WTC11 (cell line): ENCODE measurements at regions not wholly inside any gene's neighbourhood (a gene's known extent, or its start where the extent isn't known, plus 50 kb on each side); places are given as distances from the start of the nearest gene placed in this dataset.

ENCODE experiments used
- ATAC-seq: fragments of 200-7000 bp; cut with Tn5 transposase; 2 replicates; pipeline ENCODE4 v1.10.0; 2021; ENCODE audit warnings: mild to moderate bottlenecking, moderate library complexity
- CTCF ChIA-PET: fragments of 300-600 bp; sonication (Branson Sonifier 250); formaldehyde crosslinking; loops from one replicate; lab custom pipeline; 2021; ENCODE audit warnings: antibody characterized with exemption; lab: Charles Lee
- POLR2A ChIA-PET: fragments of 350-600 bp; sonication (Branson Sonifier 250); formaldehyde crosslinking; loops from one replicate; lab custom pipeline; 2021; ENCODE audit warnings: antibody characterized with exemption; lab: Charles Lee
- DNase-seq: peaks from one replicate; pipeline ENCODE4 v3.0.0; 2021; ENCODE audit warnings: low spot score
- H3K27ac Mint-ChIP-seq: 2 replicates; pipeline ENCODE4 v1.8.0; 2021; ENCODE audit warnings: mixed read lengths
- H3K27me3 Mint-ChIP-seq: 2 replicates; pipeline ENCODE4 v1.8.0; 2021; ENCODE audit warnings: low read depth, mild to moderate bottlenecking, moderate library complexity, mixed read lengths
- H3K36me3 Mint-ChIP-seq: 2 replicates; pipeline ENCODE4 v1.8.0; 2021; ENCODE audit warnings: mixed read lengths
- H3K4me1 Mint-ChIP-seq: 2 replicates; pipeline ENCODE4 v1.8.0; 2022; ENCODE audit warnings: mixed read lengths
- H3K4me3 Mint-ChIP-seq: 2 replicates; pipeline ENCODE4 v1.8.0; 2021; ENCODE audit warnings: mild to moderate bottlenecking, moderate library complexity, mixed read lengths
- H3K9me3 Mint-ChIP-seq: 2 replicates; pipeline ENCODE4 v1.8.0; 2021; ENCODE audit warnings: mixed read lengths
- ELF4 ChIP-seq: sonication (generic); formaldehyde crosslinking; IDR thresholded peaks from 2 replicates; pipeline ENCODE4 v1.8.1; 2022; ENCODE audit warnings: low read depth, mild to moderate bottlenecking, moderate library complexity, missing genetic modification reagents
- EMX1 ChIP-seq: fragments of 250-450 bp; sonication (Bioruptor Pico); IDR thresholded peaks from 2 replicates; pipeline ENCODE4 v1.8.0; 2021; ENCODE audit warnings: mild to moderate bottlenecking
- ETV6 ChIP-seq: sonication (generic); formaldehyde crosslinking; IDR thresholded peaks from 2 replicates; pipeline ENCODE4 v1.8.1; 2022; ENCODE audit warnings: mild to moderate bottlenecking, missing genetic modification reagents
- FOXJ3 ChIP-seq: sonication (generic); formaldehyde crosslinking; IDR thresholded peaks from 2 replicates; pipeline ENCODE4 v1.9.0; 2021; ENCODE audit warnings: missing genetic modification reagents, mild to moderate bottlenecking, borderline replicate concordance
- FOXK1 ChIP-seq: sonication (generic); formaldehyde crosslinking; IDR thresholded peaks from 2 replicates; pipeline ENCODE4 v1.8.0; 2022; ENCODE audit warnings: mild to moderate bottlenecking, moderate library complexity, missing genetic modification reagents
- FOXP1 ChIP-seq: sonication (generic); formaldehyde crosslinking; IDR thresholded peaks from 2 replicates; pipeline ENCODE4 v1.8.0; 2022; ENCODE audit warnings: missing genetic modification reagents, mild to moderate bottlenecking, moderate library complexity, borderline replicate concordance
- GABPB1 ChIP-seq: sonication (generic); formaldehyde crosslinking; IDR thresholded peaks from 2 replicates; pipeline ENCODE4 v1.8.1; 2023; ENCODE audit warnings: mild to moderate bottlenecking, missing genetic modification reagents
- GRHL2 ChIP-seq: fragments of 250-450 bp; sonication (Bioruptor Pico); IDR thresholded peaks from 2 replicates; pipeline ENCODE4 v1.8.0; 2022; ENCODE audit warnings: mild to moderate bottlenecking, moderate library complexity; ENCODE audit not compliant: insufficient replicate concordance, severe bottlenecking
- GTF2I ChIP-seq: fragments of 250-450 bp; sonication (Bioruptor Pico); conservative IDR thresholded peaks from 2 replicates; pipeline ENCODE4 v1.4.0; 2021; ENCODE audit warnings: mild to moderate bottlenecking
- IRF1 ChIP-seq: sonication (generic); formaldehyde crosslinking; IDR thresholded peaks from 2 replicates; pipeline ENCODE4 v1.8.0; 2023; ENCODE audit warnings: missing genetic modification reagents
- NFYB ChIP-seq: sonication (generic); formaldehyde crosslinking; conservative IDR thresholded peaks from 2 replicates; pipeline ENCODE4 v1.8.0; 2022; ENCODE audit warnings: low read depth, missing genetic modification reagents
- NR1H2 ChIP-seq: sonication (generic); formaldehyde crosslinking; IDR thresholded peaks from 2 replicates; pipeline ENCODE4 v1.9.0; 2021; ENCODE audit warnings: mild to moderate bottlenecking, moderate library complexity, missing genetic modification reagents
- OVOL2 ChIP-seq: fragments of 250-450 bp; sonication (Bioruptor Pico); IDR thresholded peaks from 2 replicates; pipeline ENCODE4 v1.9.0; 2021; ENCODE audit warnings: mild to moderate bottlenecking, borderline replicate concordance
- RORB ChIP-seq: fragments of 250-450 bp; sonication (Bioruptor Pico); IDR thresholded peaks from 2 replicates; pipeline ENCODE4 v1.9.0; 2021; ENCODE audit warnings: mild to moderate bottlenecking
- TCF7 ChIP-seq: sonication (generic); formaldehyde crosslinking; IDR thresholded peaks from 2 replicates; pipeline ENCODE4 v1.8.0; 2022; ENCODE audit warnings: mild to moderate bottlenecking, low read depth, missing genetic modification reagents, moderate library complexity
- ZBTB21 ChIP-seq: sonication (generic); formaldehyde crosslinking; IDR thresholded peaks from 2 replicates; pipeline ENCODE4 v1.8.1; 2023; ENCODE audit warnings: mild to moderate bottlenecking, missing genetic modification reagents, borderline replicate concordance
- ZNF232 ChIP-seq: sonication (generic); formaldehyde crosslinking; IDR thresholded peaks from 2 replicates; pipeline ENCODE4 v1.8.0; 2022; ENCODE audit warnings: mild to moderate bottlenecking, missing genetic modification reagents
- ZNF317 ChIP-seq: sonication (generic); formaldehyde crosslinking; IDR thresholded peaks from 2 replicates; pipeline ENCODE4 v1.8.1; 2023; ENCODE audit warnings: low read depth, mild to moderate bottlenecking, moderate library complexity, missing genetic modification reagents, borderline replicate concordance
- ZNF396 ChIP-seq: fragments of 250-450 bp; sonication (Bioruptor Pico); IDR thresholded peaks from 2 replicates; pipeline ENCODE4 v1.8.0; 2021; ENCODE audit warnings: mild to moderate bottlenecking, moderate library complexity, borderline replicate concordance
- ZNF416 ChIP-seq: fragments of 250-450 bp; sonication (Bioruptor Pico); IDR thresholded peaks from 2 replicates; pipeline ENCODE4 v1.9.0; 2021; ENCODE audit warnings: mild to moderate bottlenecking, inconsistent platforms
- TF ChIP-seq, protein P1 (sequence below): sonication (generic); formaldehyde crosslinking; IDR thresholded peaks from 2 replicates; pipeline ENCODE4 v1.8.1; 2023; ENCODE audit warnings: mild to moderate bottlenecking, missing genetic modification reagents
- TF ChIP-seq, protein P2 (sequence below): fragments of 250-450 bp; sonication (Bioruptor Pico); IDR thresholded peaks from 2 replicates; pipeline ENCODE4 v1.9.0; 2021; ENCODE audit warnings: mild to moderate bottlenecking

DNA sequence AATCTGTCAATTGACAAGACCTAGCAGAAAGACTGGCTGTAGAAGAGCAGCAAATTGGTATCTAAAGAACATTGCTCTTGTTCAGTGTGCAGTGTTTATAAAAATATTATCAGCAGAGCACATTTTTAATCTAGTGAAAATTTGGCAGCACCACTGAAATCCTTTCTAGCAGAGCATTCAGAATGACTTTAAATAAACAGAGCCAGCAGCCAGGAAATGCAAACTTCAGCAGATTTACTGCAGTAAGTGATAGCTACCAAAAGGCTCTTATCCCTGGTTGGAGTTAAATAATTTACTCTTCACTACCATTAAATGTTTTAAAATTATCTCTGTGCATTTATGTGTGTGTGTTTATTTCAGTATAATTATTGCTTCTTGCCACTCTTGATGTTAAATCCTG lies 590.9 kb upstream of the CITED2 start:
- Mint-ChIP-seq H3K27me3 (no peaks in the 10 kb centered on the region), H3K9me3 (0 out of 2 replicates have a peak, but pooled peaks cover 12% of the 10 kb centered on the region), H3K4me3 (no peak overlapping the region)
- POLR2A ChIA-PET = no interaction called here
- CTCF ChIA-PET = no interaction called here
- TF ChIP-seq TCF7 (CRISPR knock-in tag) = no peak
- TF ChIP-seq ETV6 = no peak
- TF ChIP-seq, protein P1, sequence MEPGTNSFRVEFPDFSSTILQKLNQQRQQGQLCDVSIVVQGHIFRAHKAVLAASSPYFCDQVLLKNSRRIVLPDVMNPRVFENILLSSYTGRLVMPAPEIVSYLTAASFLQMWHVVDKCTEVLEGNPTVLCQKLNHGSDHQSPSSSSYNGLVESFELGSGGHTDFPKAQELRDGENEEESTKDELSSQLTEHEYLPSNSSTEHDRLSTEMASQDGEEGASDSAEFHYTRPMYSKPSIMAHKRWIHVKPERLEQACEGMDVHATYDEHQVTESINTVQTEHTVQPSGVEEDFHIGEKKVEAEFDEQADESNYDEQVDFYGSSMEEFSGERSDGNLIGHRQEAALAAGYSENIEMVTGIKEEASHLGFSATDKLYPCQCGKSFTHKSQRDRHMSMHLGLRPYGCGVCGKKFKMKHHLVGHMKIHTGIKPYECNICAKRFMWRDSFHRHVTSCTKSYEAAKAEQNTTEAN (CRISPR knock-in tag) = no peak
- TF ChIP-seq RORB (CRISPR knock-in tag) = no peak
- TF ChIP-seq, protein P2, sequence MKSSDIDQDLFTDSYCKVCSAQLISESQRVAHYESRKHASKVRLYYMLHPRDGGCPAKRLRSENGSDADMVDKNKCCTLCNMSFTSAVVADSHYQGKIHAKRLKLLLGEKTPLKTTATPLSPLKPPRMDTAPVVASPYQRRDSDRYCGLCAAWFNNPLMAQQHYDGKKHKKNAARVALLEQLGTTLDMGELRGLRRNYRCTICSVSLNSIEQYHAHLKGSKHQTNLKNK (CRISPR knock-in tag) = no peak
- no peak for TF ChIP-seq ZNF396 (CRISPR knock-in tag)
- no peak for TF ChIP-seq EMX1 (CRISPR knock-in tag)
- no peak for TF ChIP-seq ZNF232
- TF ChIP-seq GTF2I (CRISPR knock-in tag) = no peak
- TF ChIP-seq ELF4 (CRISPR knock-in tag) = no peak
- TF ChIP-seq FOXK1 (CRISPR knock-in tag) = no peak
- TF ChIP-seq GRHL2 (CRISPR knock-in tag) = no peak
- no peak for TF ChIP-seq NR1H2 (CRISPR knock-in tag)
- no peak for TF ChIP-seq ZNF317 (CRISPR knock-in tag)
- TF ChIP-seq IRF1 (CRISPR knock-in tag) = no peak
- TF ChIP-seq ZBTB21 (CRISPR knock-in tag) = no peak
- TF ChIP-seq NFYB = no peak
- no peak for TF ChIP-seq FOXJ3
- TF ChIP-seq OVOL2 (CRISPR knock-in tag) = no peak
- TF ChIP-seq, all 79 proteins: peak for 0
- H3K36me3 Mint-ChIP-seq = no peaks in the 10 kb centered on the region
- peaks cover 28% of the 10 kb centered on the region for H3K4me1 Mint-ChIP-seq
- H3K27ac Mint-ChIP-seq = no peak overlapping the region
- ATAC-seq (no peak; the same call in 1 of the 2 replicates), DNase-seq (no peak)

GRCh38 chr6:139964737-139965136 lies 590.3 kb upstream of the CITED2 start:
- POLR2A ChIA-PET = no interaction called here
- CTCF ChIA-PET = no interaction called here
- DNase-seq = no peak
- Mint-ChIP-seq H3K27ac (no peak overlapping the region), H3K9me3 (0 out of 2 replicates have a peak, but pooled peaks cover 10% of the 10 kb centered on the region), H3K4me1 (peaks cover 28% of the 10 kb centered on the region), H3K27me3 (no peaks in the 10 kb centered on the region), H3K4me3 (no peak overlapping the region), H3K36me3 (no peaks in the 10 kb centered on the region)
- no peak for ATAC-seq
- TF ChIP-seq ZNF416 (CRISPR knock-in tag) (no peak), GABPB1 (CRISPR knock-in tag) (no peak), FOXP1 (CRISPR knock-in tag) (no peak), IRF1 (CRISPR knock-in tag) (no peak)
